SK-N-MC (cell line): ENCODE measurements at regions not wholly inside any gene's neighbourhood (a gene's known extent, or its start where the extent isn't known, plus 50 kb on each side); places are given as distances from the start of the nearest gene placed in this dataset.

Experiments used
- DNase-seq: peaks from one replicate; pipeline ENCODE4 v3.0.0-alpha.2; 2011; ENCODE audit warnings: low read depth, low spot score
- H3K27ac ChIP-seq: fragments of 200-600 bp; sonication (generic); 2 replicates; pipeline ENCODE4 v1.5.1; 2016; ENCODE audit warnings: mixed run types
- H3K36me3 ChIP-seq: fragments of 200-600 bp; sonication (generic); 2 replicates; pipeline ENCODE4 v1.6.1; 2017; ENCODE audit warnings: antibody characterized with exemption, low read length, mixed read lengths; ENCODE audit not compliant: insufficient read depth
- H3K4me3 ChIP-seq: fragments of 200-600 bp; sonication (generic); 2 replicates; pipeline ENCODE4 v1.5.1; 2016
- H3K9ac ChIP-seq: fragments of 200-600 bp; sonication (generic); 2 replicates; pipeline ENCODE4 v1.8.0; 2017; ENCODE audit warnings: mixed run types, mixed read lengths; ENCODE audit not compliant: insufficient read length
- H3K9me3 ChIP-seq: fragments of 200-600 bp; sonication (generic); 2 replicates; pipeline ENCODE4 v1.6.1; 2017; ENCODE audit warnings: low read depth, mild to moderate bottlenecking, antibody characterized with exemption, low read length, moderate library complexity, mixed read lengths
- EZH2 ChIP-seq: fragments of 200-600 bp; sonication (generic); IDR thresholded peaks from one replicate; pipeline ENCODE4 v1.6.1; 2017; ENCODE audit warnings: antibody characterized with exemption
- FOXP2 ChIP-seq: optimal IDR thresholded peaks from 2 replicates; pipeline ENCODE3; 2011; ENCODE audit warnings: mild to moderate bottlenecking, moderate library complexity; ENCODE audit not compliant: insufficient read depth; ENCODE audit errors: extremely low read length, control extremely low read depth
- POLR2AphosphoS5 ChIP-seq: IDR thresholded peaks from 2 replicates; pipeline ENCODE4 v1.6.1; 2012; ENCODE audit warnings: mild to moderate bottlenecking, low read depth, low read length, borderline replicate concordance

- Histone ChIP-seq H3K9me3 (no peaks in the 10 kb centered on the region), H3K4me3 (no peak overlapping the region), H3K27ac (no peak overlapping the region), H3K9ac (no peak overlapping the region), H3K36me3 (no peaks in the 10 kb centered on the region)
- DNase-seq, result no peak
- TF ChIP-seq EZH2, result no peak
These were observed 319.6 kb downstream of the PTTG2 start for GRCh38 chr4:38279650-38280322.

- no peak overlapping the region for H3K27ac ChIP-seq
- no peak for DNase-seq
- H3K9me3 ChIP-seq, result no peaks in the 10 kb centered on the region
- no peak overlapping the region for H3K9ac ChIP-seq
- TF ChIP-seq FOXP2 (no peak), EZH2 (no peak), POLR2AphosphoS5 (no peak)
- no peak overlapping the region for H3K4me3 ChIP-seq
- H3K36me3 ChIP-seq, result no peaks in the 10 kb centered on the region
These were observed 320.1 kb downstream of the PTTG2 start for GRCh38 chr4:38280323-38280706.

- no peaks in the 10 kb centered on the region for H3K36me3 ChIP-seq
- DNase-seq, result no peak
These were observed 321.3 kb downstream of the PTTG2 start for GRCh38 chr4:38281371-38282071.

GRCh38 chr4:38283724-38284123 is 323.5 kb downstream of the PTTG2 start:
- no peak for DNase-seq

More at GRCh38 chr4:38281371-38282071, 321.3 kb downstream of the PTTG2 start:
- no peak for TF ChIP-seq FOXP2
- TF ChIP-seq EZH2, result no peak
- no peak for TF ChIP-seq POLR2AphosphoS5
- Histone ChIP-seq H3K9me3 (no peaks in the 10 kb centered on the region), H3K27ac (no peak overlapping the region), H3K4me3 (no peak overlapping the region), H3K9ac (no peak overlapping the region)

GRCh38 chr4:38284294-38285030 is 324.3 kb downstream of the PTTG2 start:
- Histone ChIP-seq H3K9ac (no peak overlapping the region), H3K27ac (no peak overlapping the region), H3K9me3 (no peaks in the 10 kb centered on the region), H3K36me3 (no peaks in the 10 kb centered on the region), H3K4me3 (no peak overlapping the region)
- DNase-seq, result no peak
- TF ChIP-seq POLR2AphosphoS5, result no peak
- TF ChIP-seq FOXP2, result no peak
- no peak for TF ChIP-seq EZH2

More at GRCh38 chr4:38283724-38284123, 323.5 kb downstream of the PTTG2 start:
- Histone ChIP-seq H3K4me3 (no peak overlapping the region), H3K27ac (no peak overlapping the region), H3K9ac (no peak overlapping the region), H3K9me3 (no peaks in the 10 kb centered on the region), H3K36me3 (no peaks in the 10 kb centered on the region)
- TF ChIP-seq POLR2AphosphoS5 (no peak), EZH2 (no peak), FOXP2 (no peak)

GRCh38 chr4:38287101-38287851 is 327.1 kb downstream of the PTTG2 start:
- TF ChIP-seq FOXP2 (no peak), POLR2AphosphoS5 (no peak), EZH2 (no peak)
- Histone ChIP-seq H3K36me3 (no peaks in the 10 kb centered on the region), H3K9ac (no peak overlapping the region), H3K4me3 (no peak overlapping the region), H3K9me3 (no peaks in the 10 kb centered on the region), H3K27ac (no peak overlapping the region)
- no peak for DNase-seq

- Histone ChIP-seq H3K9me3 (no peaks in the 10 kb centered on the region), H3K27ac (no peak overlapping the region), H3K9ac (no peak overlapping the region), H3K36me3 (no peaks in the 10 kb centered on the region), H3K4me3 (no peak overlapping the region)
- TF ChIP-seq FOXP2, result no peak
- TF ChIP-seq POLR2AphosphoS5, result no peak
- no peak for TF ChIP-seq EZH2
- DNase-seq, result no peak
These were observed 329.4 kb downstream of the PTTG2 start for GRCh38 chr4:38289553-38289952.

- Histone ChIP-seq H3K9me3 (no peaks in the 10 kb centered on the region), H3K36me3 (no peaks in the 10 kb centered on the region), H3K4me3 (no peak overlapping the region), H3K27ac (no peak overlapping the region), H3K9ac (no peak overlapping the region)
- no peak for DNase-seq
- no peak for TF ChIP-seq POLR2AphosphoS5
- TF ChIP-seq EZH2, result no peak
- TF ChIP-seq FOXP2, result no peak
These were observed 330.2 kb downstream of the PTTG2 start for GRCh38 chr4:38290366-38290765.
